GM12878 (cell line): ENCODE measurements at regions not wholly inside any gene's neighbourhood (a gene's known extent, or its start where the extent isn't known, plus 50 kb on each side); places are given as distances from the start of the nearest gene placed in this dataset.

Experiments used
- ATAC-seq: fragments of 200-7000 bp; cut with Tn5 transposase; 3 replicates; pipeline ENCODE4 v1.9.1; 2020; ENCODE audit warnings: mild to moderate bottlenecking, moderate library complexity
- BruUV-seq: library from RNA; stranded (reverse); fragments of 400-500 nt; replicated peaks from 2 replicates; lab custom pipeline; 2021; lab: Mats Ljungman, UMichigan
- CTCF ChIA-PET: fragments of 300-600 bp; sonication (Branson Sonifier 250); formaldehyde crosslinking; extraction: SDS; loops from one replicate; lab custom pipeline; 2021; ENCODE audit warnings: inconsistent platforms; lab: Yijun Ruan, JAX
- POLR2A ChIA-PET: fragments of 350-600 bp; formaldehyde crosslinking; extraction: SDS; loops from one replicate; lab custom pipeline; 2021; ENCODE audit warnings: inconsistent platforms; lab: Charles Lee
- RAD21 ChIA-PET: fragments of 300-600 bp; sonication (Branson Sonifier 250); formaldehyde crosslinking; loops from one replicate; lab custom pipeline; 2023; ENCODE audit warnings: antibody characterized with exemption; ENCODE audit not compliant: unreplicated experiment; lab: Charles Lee
- SMC1A ChIA-PET: fragments of 300-600 bp; sonication (Branson Sonifier 250); formaldehyde crosslinking; loops from one replicate; lab custom pipeline; 2023; ENCODE audit not compliant: unreplicated experiment, uncharacterized antibody; lab: Charles Lee
- DNase-seq: peaks from one replicate; pipeline ENCODE4 v3.0.0-alpha.2; 2011; ENCODE audit warnings: low read depth, low spot score
- FAIRE-seq: peaks from 3 replicates; lab custom pipeline; 2011; peaks lifted over from hg19 to GRCh38; lab: Jason Lieb, UNC
- H2AFZ ChIP-seq: 2 replicates; pipeline ENCODE4 v1.6.0; 2011; ENCODE audit warnings: low read depth, low read length, control low read depth; ENCODE audit not compliant: control insufficient read depth
- H3K27ac ChIP-seq: 2 replicates; pipeline ENCODE4 v1.5.1; 2011; ENCODE audit warnings: control low read depth; ENCODE audit not compliant: control insufficient read depth, insufficient read depth
- H3K27me3 ChIP-seq, 2 experiments: replicated peaks in 1 of 2; 2 replicates each; pipeline versions ENCODE4 v1.6.0 to v1.6.1; 2011; ENCODE audit warnings: low read length in 1 of 2; ENCODE audit not compliant: control insufficient read depth in 2 of 2, insufficient read depth in 2 of 2
- H3K36me3 ChIP-seq, 2 experiments: 2 replicates each; pipeline ENCODE4 v1.5.1; 2011; ENCODE audit warnings: low read length in 1 of 2; ENCODE audit not compliant: control insufficient read depth in 2 of 2, insufficient read depth in 2 of 2
- H3K4me1 ChIP-seq: 2 replicates; pipeline ENCODE4 v1.6.1; 2011; ENCODE audit warnings: mild to moderate bottlenecking, low read length, moderate library complexity, mixed read lengths; ENCODE audit not compliant: control insufficient read depth, insufficient read depth
- H3K4me2 ChIP-seq: 2 replicates; pipeline ENCODE4 v1.6.0; 2011; ENCODE audit warnings: control low read depth; ENCODE audit not compliant: control insufficient read depth, insufficient read depth
- H3K4me3 ChIP-seq: fragments of 200-600 bp; sonication (generic); 2 replicates; pipeline ENCODE4 v1.5.1; 2016
- H3K79me2 ChIP-seq: 2 replicates; pipeline ENCODE4 v1.6.0; 2011; ENCODE audit warnings: low read length; ENCODE audit not compliant: control insufficient read depth, insufficient read depth
- H3K9ac ChIP-seq: 2 replicates; pipeline ENCODE4 v1.8.0; 2011; ENCODE audit warnings: low read length, control low read depth, mixed read lengths; ENCODE audit not compliant: control insufficient read depth, insufficient read depth
- H3K9me3 ChIP-seq: replicated peaks from 3 replicates; pipeline ENCODE4 v1.5.1; 2011; ENCODE audit warnings: mild to moderate bottlenecking, low read length; ENCODE audit not compliant: control insufficient read depth, insufficient read depth
- H4K20me1 ChIP-seq: 2 replicates; pipeline ENCODE4 v1.6.0; 2011; ENCODE audit not compliant: control insufficient read depth, insufficient read depth
- CEBPB ChIP-seq, 2 experiments: fragments of 150-350 bp in 1 of 2; IDR thresholded peaks; 2 replicates each; pipeline ENCODE4 v1.6.1; 2012 to 2014; ENCODE audit warnings: low read depth in 2 of 2, low read length in 2 of 2, borderline replicate concordance in 1 of 2, inconsistent platforms in 1 of 2
- CHD4 ChIP-seq: fragments of 200-600 bp; sonication (generic); IDR thresholded peaks from 2 replicates; pipeline ENCODE4 v1.6.1; 2016; ENCODE audit warnings: mild to moderate bottlenecking
- DPF2 ChIP-seq: fragments of 450-650 bp; IDR thresholded peaks from 2 replicates; pipeline ENCODE4 v1.6.1; 2017; ENCODE audit warnings: mild to moderate bottlenecking
- GABPA ChIP-seq: IDR thresholded peaks from 2 replicates; pipeline ENCODE4 v1.6.1; 2014; ENCODE audit warnings: antibody characterized with exemption, low read depth, mild to moderate bottlenecking, inconsistent platforms
- HDGF ChIP-seq: fragments of 450-650 bp; IDR thresholded peaks from 2 replicates; pipeline ENCODE4 v1.6.1; 2016; ENCODE audit warnings: antibody characterized with exemption
- IKZF2 ChIP-seq, 2 experiments: fragments of 450-650 bp; IDR thresholded peaks; 2 replicates each; pipeline ENCODE4 v1.6.1; 2017; ENCODE audit warnings: mild to moderate bottlenecking in 2 of 2, moderate library complexity in 2 of 2
- KAT2A ChIP-seq: conservative IDR thresholded peaks from 2 replicates; pipeline ENCODE4 v1.6.1; 2011; ENCODE audit warnings: low read depth, low read length; ENCODE audit not compliant: control insufficient read depth
- MEF2A ChIP-seq: IDR thresholded peaks from 2 replicates; pipeline ENCODE4 v1.6.1; 2011; ENCODE audit warnings: low read depth, mild to moderate bottlenecking, low read length, moderate library complexity; ENCODE audit not compliant: insufficient read depth
- PKNOX1 ChIP-seq: fragments of 450-650 bp; IDR thresholded peaks from 2 replicates; pipeline ENCODE4 v1.6.1; 2016; ENCODE audit warnings: mild to moderate bottlenecking
- REST ChIP-seq: IDR thresholded peaks from 2 replicates; pipeline ENCODE4 v1.6.1; 2012; ENCODE audit warnings: mild to moderate bottlenecking, low read depth, low read length
- SUZ12 ChIP-seq: fragments of 200-600 bp; sonication (generic); IDR thresholded peaks from one replicate; pipeline ENCODE4 v1.6.1; 2018; ENCODE audit warnings: antibody characterized with exemption, mild to moderate bottlenecking; ENCODE audit not compliant: unreplicated experiment
- TAF1 ChIP-seq: IDR thresholded peaks from 2 replicates; pipeline ENCODE4 v1.6.1; 2011; ENCODE audit warnings: mild to moderate bottlenecking, low read depth, low read length, borderline replicate concordance
- USF2 ChIP-seq: IDR thresholded peaks from 2 replicates; pipeline ENCODE4 v1.6.1; 2011; ENCODE audit warnings: low read depth, low read length, improper control_type of control experiment, borderline replicate concordance
- ZSCAN29 ChIP-seq: fragments of 450-650 bp; IDR thresholded peaks from 2 replicates; pipeline ENCODE4 v1.6.1; 2017; ENCODE audit warnings: mild to moderate bottlenecking, moderate library complexity
- WGBS: methylation state at CpG from one replicate; pipeline ENCODE4 v1.1.6; 2016; ENCODE audit warnings: low lambda C conversion rate; ENCODE audit not compliant: insufficient replicate concordance, insufficient coverage; ENCODE audit errors: missing lambda C conversion rate; 5-methylcytosine and 5-hydroxymethylcytosine counted together
- in situ Hi-C: fragments of 300-500 bp; cut with MboI; formaldehyde crosslinking; loops from 9 replicates; pipeline ENCODE4 v1.14.3; 2018; ENCODE audit warnings: mixed read lengths
- intact Hi-C: fragments of 100-400 bp; cut with micrococcal nuclease; formaldehyde crosslinking; loops from one replicate; pipeline ENCODE4 v1.14.2; 2022; ENCODE audit not compliant: unreplicated experiment

GRCh38 chr7:156104501-156105336 is 292.5 kb upstream of the SHH start:
- Histone ChIP-seq H3K9me3 (no peaks in the 10 kb centered on the region), H2AFZ (no peak overlapping the region), H3K27ac (no peak overlapping the region), H3K9ac (no peak overlapping the region), H4K20me1 (no peaks in the 10 kb centered on the region), H3K4me1 (no peaks in the 10 kb centered on the region), H3K4me2 (no peak overlapping the region), H3K27me3 (no peaks in the 10 kb centered on the region; a peak in 1 of 4 replicates), H3K36me3 (no peaks in the 10 kb centered on the region), H3K79me2 (no peaks in the 10 kb centered on the region), H3K4me3 (no peak overlapping the region)
- RAD21 ChIA-PET: no interaction called here
- intact Hi-C loops (no loop called here), in situ Hi-C loops (no loop called here)
- 54% methylated on average over 33 of the region's 39 CpGs for WGBS
- SMC1A ChIA-PET: interaction anchor here (1.1 kb wide), 1 partner anchor 13 kb away, joined by 3 read pairs; no protein-coding TSS in a partner anchor
- no peak for DNase-seq
- POLR2A ChIA-PET: no interaction called here
- FAIRE-seq: no peak
- TF ChIP-seq KAT2A: no peak
- TF ChIP-seq DPF2: no peak
- no peak for TF ChIP-seq CHD4
- no peak for TF ChIP-seq REST
- no peak for TF ChIP-seq ZSCAN29
- no peak for TF ChIP-seq IKZF2 (IDR thresholded peaks at IDR 0.05)
- TF ChIP-seq SUZ12: no peak
- TF ChIP-seq HDGF: no peak
- TF ChIP-seq GABPA: no peak
- TF ChIP-seq PKNOX1: no peak
- TF ChIP-seq USF2: no peak
- TF ChIP-seq TAF1: no peak
- TF ChIP-seq MEF2A: no peak
- no peak for TF ChIP-seq CEBPB (IDR thresholded peaks at IDR 0.05; ENCODE audit: borderline replicate concordance in 1 of 2, low read depth in 2 of 2, low read length in 2 of 2)
- BruUV-seq: no TSS peak
- CTCF ChIA-PET: interaction anchor here (0.5 kb wide), 1 partner anchor 1556 kb away, joined by 3 read pairs; no protein-coding TSS in a partner anchor
- ATAC-seq: no peak
